ENCODE measurements at regions not wholly inside any gene's neighbourhood (a gene's known extent, or its start where the extent isn't known, plus 50 kb on each side); places are given as distances from the start of the nearest gene placed in this dataset.

GRCh38 chr17:5680766-5681165 lies 96.5 kb upstream of the NLRP1 start:
- TF ChIP-seq CTCF (IDR thresholded peaks at IDR 0.05; ENCODE audit: low read depth, low read length): no peak
- no peak for TF ChIP-seq MYC (IDR thresholded peaks at IDR 0.05; ENCODE audit: low read depth, low read length)
- no peak for TF ChIP-seq POLR2A (IDR thresholded peaks at IDR 0.05; ENCODE audit: extremely low read depth, insufficient read length)
- no peak overlapping the region for H3K4me3 ChIP-seq (ENCODE audit: low read depth, low read length)
- DNase-seq (ENCODE audit: low read depth): no peak

GRCh38 chr17:5683241-5683640 lies 98.9 kb upstream of the NLRP1 start:
- no peak overlapping the region for H3K4me3 ChIP-seq (ENCODE audit: low read depth, low read length)
- no peak for TF ChIP-seq MAX (IDR thresholded peaks at IDR 0.05; ENCODE audit: low read depth, low read length)
- TF ChIP-seq MYC (IDR thresholded peaks at IDR 0.05; ENCODE audit: low read depth, low read length): no peak
- no peak for TF ChIP-seq POLR2A (IDR thresholded peaks at IDR 0.05; ENCODE audit: extremely low read depth, insufficient read length)
- no peak for TF ChIP-seq CTCF (IDR thresholded peaks at IDR 0.05; ENCODE audit: low read depth, low read length)
- DNase-seq (ENCODE audit: low read depth): no peak

- no peak overlapping the region for H3K4me3 ChIP-seq (ENCODE audit: low read depth, low read length)
- no peak for TF ChIP-seq MAX (IDR thresholded peaks at IDR 0.05; ENCODE audit: low read depth, low read length)
- TF ChIP-seq CTCF (IDR thresholded peaks at IDR 0.05; ENCODE audit: low read depth, low read length): no peak
- TF ChIP-seq POLR2A (IDR thresholded peaks at IDR 0.05; ENCODE audit: extremely low read depth, insufficient read length): no peak
- no peak for TF ChIP-seq MYC (IDR thresholded peaks at IDR 0.05; ENCODE audit: low read depth, low read length)
- no peak for DNase-seq (ENCODE audit: low read depth)
These were observed 101.8 kb upstream of the NLRP1 start for GRCh38 chr17:5686074-5686635.

DNA sequence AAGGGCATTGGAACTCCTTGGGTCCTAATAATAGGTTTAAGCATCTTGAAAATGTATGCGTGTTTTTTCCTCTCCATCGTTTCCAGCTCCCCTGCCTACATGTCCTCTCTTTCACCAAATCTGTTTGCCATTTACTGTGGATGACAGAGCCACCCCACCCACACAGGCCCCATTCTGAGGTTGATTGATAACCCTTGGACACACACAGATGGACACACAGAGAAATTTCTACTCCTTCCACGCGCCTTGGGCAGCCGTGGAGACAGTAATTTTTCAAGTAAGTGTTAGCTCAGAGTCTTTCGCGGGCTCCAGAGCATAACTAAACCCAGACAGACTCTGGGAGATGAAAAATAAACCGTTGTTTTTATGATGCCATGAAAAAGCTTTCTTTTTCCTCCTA lies 103.3 kb upstream of the NLRP1 start:
- no peak for DNase-seq (ENCODE audit: low read depth)
- H3K4me3 ChIP-seq (ENCODE audit: low read depth, low read length): no peak overlapping the region
- TF ChIP-seq MAX (IDR thresholded peaks at IDR 0.05; ENCODE audit: low read depth, low read length) (no peak), MYC (IDR thresholded peaks at IDR 0.05; ENCODE audit: low read depth, low read length) (no peak), POLR2A (IDR thresholded peaks at IDR 0.05; ENCODE audit: extremely low read depth, insufficient read length) (no peak), CTCF (IDR thresholded peaks at IDR 0.05; ENCODE audit: low read depth, low read length) (no peak)

DNA sequence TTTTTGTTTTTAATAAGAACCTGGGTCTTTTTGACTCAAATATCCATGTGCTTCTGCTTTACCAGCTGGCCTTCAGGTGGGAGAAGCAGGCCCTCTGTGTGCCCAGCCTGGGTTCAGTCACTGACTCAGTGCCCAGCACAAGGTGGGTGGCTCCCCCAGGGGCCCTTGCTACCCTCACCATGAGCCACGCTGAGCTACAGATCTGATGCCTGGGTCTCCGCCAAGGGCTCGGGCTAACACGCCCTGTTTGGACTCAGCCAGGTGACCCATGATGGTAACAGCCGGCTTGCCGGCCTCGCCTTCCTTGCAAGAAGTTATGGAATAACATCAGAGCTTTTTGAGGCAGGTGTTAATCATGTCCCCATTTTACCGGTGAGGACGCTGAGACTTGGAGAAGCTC lies 109.5 kb upstream of the NLRP1 start:
- H3K4me3 ChIP-seq (ENCODE audit: low read depth, low read length): no peak overlapping the region
- no peak for TF ChIP-seq CTCF (IDR thresholded peaks at IDR 0.05; ENCODE audit: low read depth, low read length)
- DNase-seq (ENCODE audit: low read depth): no peak

- DNase-seq (ENCODE audit: low read depth): no peak
- TF ChIP-seq MYC (IDR thresholded peaks at IDR 0.05; ENCODE audit: low read depth, low read length): no peak
- TF ChIP-seq CTCF (IDR thresholded peaks at IDR 0.05; ENCODE audit: low read depth, low read length): no peak
- TF ChIP-seq MAX (IDR thresholded peaks at IDR 0.05; ENCODE audit: low read depth, low read length): no peak
- no peak for TF ChIP-seq POLR2A (IDR thresholded peaks at IDR 0.05; ENCODE audit: extremely low read depth, insufficient read length)
- H3K4me3 ChIP-seq (ENCODE audit: low read depth, low read length): no peak overlapping the region
These were observed 110.2 kb upstream of the NLRP1 start for GRCh38 chr17:5694551-5694950.

Data from NB4 (cell line).